ENCODE measurements at regions not wholly inside any gene's neighbourhood (a gene's known extent, or its start where the extent isn't known, plus 50 kb on each side); places are given as distances from the start of the nearest gene placed in this dataset.

- TF ChIP-seq CTCF (IDR thresholded peaks at IDR 0.05) (no peak), EZH2phosphoT487 (IDR thresholded peaks at IDR 0.05; ENCODE audit: borderline replicate concordance, low read depth) (no peak), MAX (IDR thresholded peaks at IDR 0.05; ENCODE audit: low read depth) (no peak), SMC3 (IDR thresholded peaks at IDR 0.05; ENCODE audit: low read depth, low read length) (no peak), USF1 (IDR thresholded peaks at IDR 0.05; ENCODE audit: borderline replicate concordance, low read depth) (no peak), ZBTB33 (IDR thresholded peaks at IDR 0.05; ENCODE audit: borderline replicate concordance, low read depth) (no peak), JUND (IDR thresholded peaks at IDR 0.05) (no peak), MXI1 (IDR thresholded peaks at IDR 0.05; ENCODE audit: low read depth, low read length) (no peak), EP300 (IDR thresholded peaks at IDR 0.05; ENCODE audit: borderline replicate concordance in 1 of 2, low read depth in 1 of 2, low read length in 1 of 2) (no peak), POLR2AphosphoS5 (IDR thresholded peaks at IDR 0.05; ENCODE audit: low read depth, low read length) (no peak), RFX5 (IDR thresholded peaks at IDR 0.05; ENCODE audit: low read length) (no peak), RAD21 (IDR thresholded peaks at IDR 0.05; ENCODE audit: low read length) (no peak)
These were observed 95.7 kb upstream of the POU3F3 start for GRCh38 chr2:104758199-104758620.
